ENCODE measurements at regions not wholly inside any gene's neighbourhood (a gene's known extent, or its start where the extent isn't known, plus 50 kb on each side); places are given as distances from the start of the nearest gene placed in this dataset.
"Not testable (repeated sequence)": the region's sequence is repeated elsewhere in the genome, so short reads cannot be mapped to it uniquely, and the experiment has no call there.

DNA sequence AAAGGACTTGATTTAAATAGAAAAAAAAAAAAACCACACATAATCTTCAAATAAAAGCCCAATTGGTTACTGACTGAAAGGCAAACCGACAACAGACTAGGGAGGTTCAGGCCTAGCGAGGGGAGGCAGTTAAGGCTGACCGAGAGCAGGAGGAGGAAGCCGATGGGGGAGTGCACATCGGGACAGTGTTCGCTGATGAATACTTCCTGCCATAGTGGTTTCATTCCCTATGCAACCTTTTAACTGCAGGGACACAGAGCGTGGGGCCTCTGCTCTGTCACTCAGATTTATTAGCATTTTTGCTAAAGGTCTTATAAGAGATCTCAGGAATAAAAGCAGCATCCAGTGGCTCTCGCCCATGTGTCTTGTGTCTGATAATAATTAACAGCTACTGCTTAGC lies 343.2 kb upstream of the CHRNA7 start:
- H3K27ac ChIP-seq, result not testable (repeated sequence)

DNA sequence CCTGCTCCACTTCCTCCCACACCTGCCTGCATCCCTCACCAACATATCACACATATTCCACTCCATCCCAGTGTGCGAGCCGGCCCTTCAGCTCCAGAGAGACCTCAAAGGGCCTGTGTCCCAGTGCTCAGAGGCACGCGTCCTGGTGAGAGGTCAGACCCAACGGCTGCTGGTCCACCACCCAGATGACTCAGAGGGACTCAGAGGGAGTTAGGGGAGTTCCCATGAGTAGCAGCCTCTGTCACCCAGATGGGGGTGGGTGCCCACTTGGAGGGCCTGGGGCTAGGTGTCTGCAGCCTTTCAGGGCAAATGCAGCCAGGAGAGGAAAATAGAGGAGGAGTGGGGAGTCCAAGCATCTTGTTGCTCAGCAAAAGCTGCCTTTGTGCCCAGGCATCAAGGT lies 333.8 kb upstream of the CHRNA7 start:
- H3K27ac ChIP-seq, result not testable (repeated sequence)

DNA sequence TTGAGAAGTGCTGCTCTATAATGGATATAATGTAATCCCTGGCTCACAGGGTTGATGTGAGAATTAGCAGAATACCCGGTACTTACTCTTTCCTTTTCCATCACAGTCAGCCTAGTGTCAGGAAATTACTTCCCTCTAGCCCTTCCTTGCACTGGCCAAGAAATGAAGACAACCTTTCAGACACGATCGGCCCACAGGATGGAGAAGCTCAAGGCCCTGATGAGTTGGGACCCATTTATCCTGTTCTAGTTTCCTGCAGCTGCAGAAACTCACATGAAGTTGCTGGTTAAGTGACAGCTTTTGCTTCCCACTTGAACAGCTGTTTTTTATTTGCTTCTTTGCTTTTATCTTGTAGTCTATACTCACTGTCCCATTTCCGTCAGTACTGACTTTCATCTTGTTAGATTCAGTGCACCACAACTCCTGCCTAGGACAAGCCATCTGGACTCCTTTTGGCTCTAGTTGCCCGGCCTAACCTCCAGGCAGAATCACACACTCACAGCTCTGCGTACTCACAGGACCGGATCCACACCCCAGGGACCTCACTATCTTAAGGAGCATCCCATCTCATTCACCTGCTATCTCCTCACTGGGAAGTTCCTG lies 325.1 kb upstream of the CHRNA7 start:
- not testable (repeated sequence) for H3K27ac ChIP-seq

DNA sequence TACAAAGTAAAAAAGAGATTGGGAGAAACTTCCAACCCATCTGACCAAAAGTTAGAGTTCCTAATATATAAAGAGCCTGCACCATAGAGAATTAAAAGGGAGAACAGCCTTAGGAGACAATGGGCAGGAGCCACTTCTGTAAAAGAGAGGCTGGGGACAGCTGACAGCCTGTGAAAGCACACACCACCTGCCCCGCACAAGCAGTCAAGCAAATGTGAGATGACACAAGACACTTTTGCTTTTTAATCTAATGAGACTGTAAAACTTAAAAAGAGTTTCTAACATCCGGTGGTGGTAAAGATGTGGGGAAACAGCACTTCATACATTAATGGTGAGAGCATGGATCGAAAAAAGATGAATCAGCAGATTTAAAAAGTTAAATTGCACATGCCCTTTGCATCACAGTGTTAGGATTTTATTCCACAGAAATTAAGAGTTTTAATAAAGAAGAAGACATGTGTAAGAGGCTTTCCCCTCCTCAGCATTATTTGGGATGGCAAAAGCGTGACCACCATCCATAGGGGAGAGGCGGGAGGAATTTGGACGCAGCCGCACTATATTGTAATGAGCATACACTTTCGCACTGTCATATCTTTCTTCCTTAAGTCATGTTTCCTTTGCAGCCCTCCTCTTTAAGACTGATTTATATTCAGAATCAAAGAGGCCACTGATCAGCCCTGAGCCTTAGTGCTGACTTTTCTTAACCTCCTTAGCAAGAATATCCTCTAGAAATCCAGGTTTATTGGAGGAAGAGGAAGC lies 322.2 kb upstream of the CHRNA7 start:
- not testable (repeated sequence) for H3K27ac ChIP-seq

DNA sequence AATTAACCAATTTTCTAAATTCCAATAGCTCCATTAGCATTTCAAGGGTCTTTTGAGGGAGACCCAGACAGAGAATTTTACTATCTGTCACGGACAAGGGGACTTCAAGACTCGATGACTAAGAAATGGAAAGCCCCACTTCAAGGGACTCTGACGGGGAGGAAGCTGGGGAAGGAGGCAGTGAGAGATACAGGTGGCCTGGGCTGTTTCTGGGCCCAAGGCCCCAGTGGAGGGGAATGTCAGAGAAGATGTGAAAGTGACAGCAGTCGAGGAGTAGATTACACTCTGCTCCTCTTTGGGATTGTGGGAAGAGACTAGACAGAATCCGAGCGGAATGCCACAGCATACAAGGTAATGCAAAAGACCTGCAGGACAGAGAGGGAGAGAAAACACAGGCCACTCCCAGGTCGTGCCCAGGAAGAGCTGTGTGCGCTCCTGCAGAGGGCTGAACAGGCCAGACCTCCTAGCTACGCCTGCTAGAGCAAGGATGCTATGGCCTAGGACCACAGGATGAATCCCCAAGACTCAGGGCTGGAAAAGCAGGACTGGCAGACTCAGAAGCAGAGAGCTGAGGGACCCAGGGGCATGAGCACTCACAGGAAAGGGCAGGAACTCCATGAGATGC lies 321.5 kb upstream of the CHRNA7 start:
- H3K27ac ChIP-seq, result not testable (repeated sequence)

DNA sequence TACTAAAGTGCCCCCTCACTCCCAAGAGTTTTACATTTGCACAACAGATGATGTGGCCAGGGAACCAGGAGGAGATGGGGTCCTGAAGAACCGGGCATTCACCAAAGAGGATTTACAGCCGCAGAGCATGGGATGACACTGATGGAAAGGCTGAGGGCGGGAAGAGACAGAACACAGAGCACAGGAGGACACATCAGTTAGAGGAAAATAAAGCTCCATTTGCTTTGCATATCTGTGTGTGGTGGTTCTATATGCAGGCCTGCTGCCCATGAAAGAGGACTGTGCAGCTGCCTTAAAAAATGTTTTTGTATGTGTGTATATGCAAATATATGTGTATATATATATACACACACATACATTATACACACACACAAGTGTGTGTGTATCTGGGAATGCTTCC lies 320.8 kb upstream of the CHRNA7 start:
- not testable (repeated sequence) for H3K27ac ChIP-seq

DNA sequence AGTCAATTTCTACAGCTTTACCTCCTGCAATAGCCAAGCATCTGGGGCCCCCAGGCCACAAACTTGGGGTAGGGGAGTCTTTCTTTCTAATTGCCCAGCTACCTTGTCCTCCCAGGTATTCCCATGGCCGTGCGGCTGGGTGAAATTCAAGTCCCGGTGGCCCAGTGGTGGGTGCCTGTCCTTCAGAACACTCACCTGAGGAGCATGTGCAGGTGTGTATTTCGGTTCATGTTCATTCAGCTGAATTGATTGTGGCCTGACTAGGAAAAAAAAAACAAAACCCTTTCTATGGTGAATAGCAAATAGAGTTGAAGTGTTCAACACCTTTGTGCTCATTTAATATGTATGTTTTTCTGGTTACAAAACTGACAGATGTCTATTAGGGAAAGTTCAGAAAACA lies 319.5 kb upstream of the CHRNA7 start:
- H3K27ac ChIP-seq, result not testable (repeated sequence)

DNA sequence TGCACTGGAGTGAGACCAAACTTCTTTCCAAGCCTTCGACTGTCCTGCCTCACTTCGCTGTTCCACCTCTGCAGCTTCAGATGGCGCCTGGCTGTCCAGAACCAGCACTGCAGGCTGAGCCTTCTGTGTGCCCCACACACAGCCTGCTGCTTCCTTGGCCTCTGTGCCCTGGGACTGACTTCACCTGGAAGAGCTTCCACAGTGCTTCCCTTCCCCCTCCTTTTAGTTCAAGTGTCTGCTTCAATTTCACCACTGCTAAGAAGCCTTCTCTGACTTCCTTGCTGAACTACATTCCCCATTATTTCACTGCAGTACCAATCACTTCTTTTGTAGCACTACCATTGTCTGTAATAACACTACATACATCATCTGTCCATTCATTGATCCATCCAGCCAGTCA lies 315.1 kb upstream of the CHRNA7 start:
- H3K27ac ChIP-seq, result not testable (repeated sequence)

DNA sequence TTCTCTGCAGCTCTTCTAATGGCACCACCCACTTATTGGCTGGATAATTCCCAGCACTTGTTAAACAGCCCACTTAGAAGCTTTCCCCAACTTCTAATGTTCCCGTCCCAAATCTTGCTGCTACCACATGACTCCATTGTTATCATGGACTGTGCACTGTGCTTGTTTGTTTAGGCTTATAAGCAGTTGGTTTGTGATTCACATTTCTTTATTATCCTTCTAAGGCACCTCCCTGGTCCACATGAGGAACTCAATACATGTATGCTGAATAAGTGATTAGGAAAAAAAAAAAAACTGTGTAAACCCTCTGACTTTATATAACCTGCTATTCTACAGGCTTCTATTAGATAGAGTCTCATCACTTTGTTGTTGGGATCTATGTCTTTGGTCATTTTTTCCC lies 311.7 kb upstream of the CHRNA7 start:
- H3K27ac ChIP-seq, result not testable (repeated sequence)

DNA sequence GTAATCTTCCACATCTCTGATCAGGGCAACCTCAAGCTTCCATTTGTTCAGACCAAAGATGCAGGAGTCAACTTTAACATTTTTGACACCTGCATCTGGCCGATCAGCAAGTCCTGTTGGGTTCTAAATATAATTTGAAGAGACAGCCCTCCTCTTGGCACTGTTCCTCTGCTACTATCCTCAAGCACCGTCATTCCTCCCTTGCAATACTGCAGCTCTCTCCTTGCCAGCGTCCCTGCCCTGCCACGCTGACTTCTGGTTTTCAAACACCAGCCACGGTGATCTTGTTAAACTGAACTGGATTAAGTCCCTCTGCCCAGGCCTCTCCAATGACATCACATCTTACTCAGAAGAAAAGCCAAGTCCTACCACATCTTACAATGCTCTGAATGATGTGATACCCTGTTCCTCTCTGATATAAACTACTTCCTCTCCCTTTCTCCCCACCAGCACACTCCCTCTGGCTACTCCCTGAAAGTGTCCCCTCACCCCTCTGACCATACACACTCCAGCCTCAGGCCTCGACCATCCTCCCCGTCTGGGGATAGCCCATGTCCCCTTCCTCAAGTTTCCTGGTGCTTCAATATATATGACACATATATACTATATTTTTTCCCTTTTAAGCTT lies 310.8 kb upstream of the CHRNA7 start:
- not testable (repeated sequence) for H3K27ac ChIP-seq

DNA sequence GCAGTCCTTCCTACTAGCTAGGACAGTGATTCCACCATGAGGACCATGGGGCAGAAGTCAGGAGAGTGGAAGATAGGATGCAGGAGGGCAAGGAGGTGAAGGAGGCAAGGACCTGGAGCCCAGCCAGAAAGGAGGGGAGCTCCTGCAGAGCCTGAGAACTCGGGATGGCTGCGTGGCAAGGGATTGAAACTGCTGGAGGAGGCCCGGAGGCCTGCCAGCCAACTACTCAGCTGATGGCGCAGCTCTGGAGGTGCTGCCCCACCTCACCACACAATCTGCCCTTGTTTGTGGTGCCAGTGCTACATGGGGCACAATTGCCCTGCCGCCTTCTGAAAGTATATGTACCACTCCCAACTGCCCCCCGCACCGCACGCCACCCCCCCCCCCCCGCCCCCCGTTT lies 307.3 kb upstream of the CHRNA7 start:
- not testable (repeated sequence) for H3K27ac ChIP-seq

DNA sequence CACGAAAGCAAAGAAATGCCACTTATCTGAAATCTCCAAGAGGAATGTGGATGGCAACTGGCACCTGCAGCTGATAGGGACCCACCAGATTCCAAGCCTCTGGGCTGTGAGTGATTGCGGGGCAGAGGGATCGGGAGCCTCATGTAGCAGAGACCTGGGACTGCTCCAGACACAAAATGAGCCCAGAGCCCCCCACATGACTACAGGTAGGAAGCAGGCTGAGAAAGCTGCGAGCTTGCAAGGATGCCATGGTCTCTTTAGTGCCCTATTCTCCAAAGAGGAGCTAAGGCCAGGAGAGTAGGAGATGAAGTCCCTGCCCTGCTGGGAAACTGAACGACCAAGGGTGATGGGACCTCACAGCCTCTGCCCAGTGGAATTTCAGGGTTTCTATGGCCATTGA lies 305.4 kb upstream of the CHRNA7 start:
- not testable (repeated sequence) for H3K27ac ChIP-seq

DNA sequence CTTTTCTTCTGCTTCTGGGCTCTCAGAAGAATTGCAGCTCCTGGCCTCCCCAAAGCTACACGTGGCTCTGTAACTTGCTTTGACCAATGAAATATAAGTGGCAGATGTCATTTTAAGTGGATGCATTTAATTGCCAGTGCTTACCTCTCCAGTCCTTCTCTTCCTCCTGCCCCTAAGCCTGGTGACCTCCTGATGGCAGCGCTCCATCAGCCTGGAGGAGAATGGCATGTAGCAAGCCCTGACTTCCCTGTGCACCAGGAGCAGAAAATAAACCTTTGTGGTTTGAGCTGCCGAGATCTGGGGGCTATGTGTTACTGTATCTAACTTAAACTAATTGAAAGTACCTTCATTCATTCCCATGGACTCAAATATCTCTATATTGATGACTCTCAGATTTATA lies 304.7 kb upstream of the CHRNA7 start:
- not testable (repeated sequence) for H3K27ac ChIP-seq

DNA sequence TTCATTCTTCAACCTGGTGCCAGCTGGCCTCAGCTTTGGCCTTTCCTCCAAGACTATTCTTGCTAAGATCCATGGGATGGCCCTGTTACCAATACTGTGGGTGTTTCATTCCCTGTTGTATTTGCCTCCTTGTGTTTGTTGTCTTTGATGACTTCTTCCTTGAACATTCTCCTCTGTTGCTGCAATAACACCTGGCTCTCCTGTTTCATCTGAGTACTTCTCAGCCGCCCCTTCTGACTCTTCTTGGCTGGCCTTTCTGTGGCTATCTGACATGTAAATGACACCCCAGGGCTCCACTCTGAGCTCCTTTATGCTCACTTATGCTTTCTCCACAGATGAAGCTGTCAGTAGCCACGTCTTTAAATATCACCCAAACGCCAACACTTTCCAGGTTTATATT lies 302.7 kb upstream of the CHRNA7 start:
- H3K27ac ChIP-seq, result no peak overlapping the region
- TF ChIP-seq, protein P1, sequence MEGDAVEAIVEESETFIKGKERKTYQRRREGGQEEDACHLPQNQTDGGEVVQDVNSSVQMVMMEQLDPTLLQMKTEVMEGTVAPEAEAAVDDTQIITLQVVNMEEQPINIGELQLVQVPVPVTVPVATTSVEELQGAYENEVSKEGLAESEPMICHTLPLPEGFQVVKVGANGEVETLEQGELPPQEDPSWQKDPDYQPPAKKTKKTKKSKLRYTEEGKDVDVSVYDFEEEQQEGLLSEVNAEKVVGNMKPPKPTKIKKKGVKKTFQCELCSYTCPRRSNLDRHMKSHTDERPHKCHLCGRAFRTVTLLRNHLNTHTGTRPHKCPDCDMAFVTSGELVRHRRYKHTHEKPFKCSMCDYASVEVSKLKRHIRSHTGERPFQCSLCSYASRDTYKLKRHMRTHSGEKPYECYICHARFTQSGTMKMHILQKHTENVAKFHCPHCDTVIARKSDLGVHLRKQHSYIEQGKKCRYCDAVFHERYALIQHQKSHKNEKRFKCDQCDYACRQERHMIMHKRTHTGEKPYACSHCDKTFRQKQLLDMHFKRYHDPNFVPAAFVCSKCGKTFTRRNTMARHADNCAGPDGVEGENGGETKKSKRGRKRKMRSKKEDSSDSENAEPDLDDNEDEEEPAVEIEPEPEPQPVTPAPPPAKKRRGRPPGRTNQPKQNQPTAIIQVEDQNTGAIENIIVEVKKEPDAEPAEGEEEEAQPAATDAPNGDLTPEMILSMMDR (conservative IDR thresholded peaks at IDR 0.05), result no peak

DNA sequence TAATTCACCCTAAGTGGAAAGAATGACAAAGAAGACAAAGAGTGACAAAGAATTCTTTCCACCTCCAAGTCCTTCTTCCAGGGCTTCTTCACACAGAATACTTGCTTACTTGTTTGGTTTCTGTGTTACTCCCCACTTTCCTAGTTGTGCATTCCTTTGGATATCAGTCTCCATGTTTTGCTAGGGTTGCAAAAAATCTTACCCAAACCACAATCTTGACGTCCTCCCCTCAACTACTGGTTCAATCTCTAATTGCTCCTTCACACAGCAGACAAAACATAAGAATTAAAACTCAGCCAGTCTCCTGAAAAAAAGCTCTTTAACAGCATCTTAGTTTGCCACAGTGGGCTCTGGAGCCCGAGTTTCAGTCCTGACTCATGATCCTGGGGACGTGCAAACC lies 297.6 kb upstream of the CHRNA7 start:
- no peak overlapping the region for H3K27ac ChIP-seq
- TF ChIP-seq, protein P1 (conservative IDR thresholded peaks at IDR 0.05), result no peak
